ENCODE measurements at regions not wholly inside any gene's neighbourhood (a gene's known extent, or its start where the extent isn't known, plus 50 kb on each side); places are given as distances from the start of the nearest gene placed in this dataset.

DNA sequence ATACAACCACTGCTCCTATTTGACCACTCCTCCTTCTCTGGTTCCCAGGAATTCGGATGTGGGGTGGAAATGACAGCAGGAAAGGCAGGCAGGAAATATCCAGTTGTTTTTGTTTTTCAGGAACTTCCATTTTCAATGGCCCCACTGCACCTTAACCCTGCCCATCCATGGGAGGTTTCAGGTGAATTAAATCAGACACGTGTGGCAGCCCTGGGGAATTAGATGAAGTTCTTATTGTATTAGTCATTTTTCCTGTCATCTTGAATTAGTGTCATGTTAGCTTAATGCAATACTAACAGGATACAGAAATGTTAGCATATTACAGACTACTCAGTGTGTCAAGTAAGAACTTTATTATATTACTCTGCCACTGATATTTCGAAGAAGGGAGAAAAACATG lies 146.4 kb downstream of the CHD9NB start:
- no peak for DNase-seq (ENCODE audit: low spot score)
- intact Hi-C loops (cut with DNase I), result no loop called here

DNA sequence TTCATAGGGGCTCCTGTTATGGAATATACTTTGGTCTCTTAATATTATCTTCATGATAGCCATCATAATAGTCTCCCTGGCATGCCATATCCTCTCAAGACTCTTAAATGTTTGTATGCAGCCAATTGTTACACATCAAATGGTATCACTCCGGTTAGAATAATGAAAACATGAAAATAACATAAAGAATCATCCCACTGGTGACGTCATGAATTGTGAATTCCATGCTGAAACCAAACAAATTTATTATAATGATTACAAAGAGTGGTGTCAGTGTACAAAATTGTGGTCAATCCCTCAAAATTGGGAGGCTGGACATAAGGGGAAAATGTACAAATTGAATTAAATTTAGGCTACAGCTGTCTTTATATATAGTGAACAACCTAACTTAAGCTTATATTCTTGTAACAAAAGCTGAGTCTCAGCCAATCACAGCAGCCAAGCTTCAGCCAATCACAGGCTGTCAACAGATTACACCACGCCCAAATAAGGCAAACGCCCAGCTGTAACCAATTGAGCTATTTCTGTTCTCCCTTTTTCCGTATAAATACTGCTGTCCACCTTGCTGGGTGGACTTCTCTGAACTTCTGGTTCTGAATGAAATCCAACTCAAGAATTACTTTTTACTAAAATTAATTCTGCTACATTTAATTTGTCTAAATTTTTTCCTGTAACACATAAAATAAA lies 156.1 kb downstream of the CHD9NB start:
- intact Hi-C loops (cut with DNase I), result no loop called here
- DNase-seq (ENCODE audit: low spot score), result no peak

DNA sequence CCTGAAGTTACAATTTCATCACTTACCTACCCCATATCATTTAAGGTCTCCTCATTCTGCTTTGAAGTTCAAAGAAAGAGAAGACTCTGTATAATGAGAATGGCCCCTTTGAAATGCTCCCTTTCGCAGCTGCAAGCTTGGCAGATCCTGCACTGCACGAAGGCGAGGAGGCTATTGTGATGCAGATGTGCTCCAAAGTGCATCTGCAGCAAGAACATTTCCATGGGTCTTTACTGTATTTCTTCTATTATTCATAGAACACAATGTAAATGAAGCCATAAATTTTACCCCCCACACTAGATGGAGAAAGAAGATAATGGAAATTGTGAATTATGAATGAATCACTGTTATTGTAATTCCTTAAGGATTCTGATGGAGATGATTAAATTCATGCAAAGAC lies 178.7 kb downstream of the CHD9NB start:
- DNase-seq (ENCODE audit: low spot score), result no peak
- intact Hi-C loops (cut with DNase I), result no loop called here

DNA sequence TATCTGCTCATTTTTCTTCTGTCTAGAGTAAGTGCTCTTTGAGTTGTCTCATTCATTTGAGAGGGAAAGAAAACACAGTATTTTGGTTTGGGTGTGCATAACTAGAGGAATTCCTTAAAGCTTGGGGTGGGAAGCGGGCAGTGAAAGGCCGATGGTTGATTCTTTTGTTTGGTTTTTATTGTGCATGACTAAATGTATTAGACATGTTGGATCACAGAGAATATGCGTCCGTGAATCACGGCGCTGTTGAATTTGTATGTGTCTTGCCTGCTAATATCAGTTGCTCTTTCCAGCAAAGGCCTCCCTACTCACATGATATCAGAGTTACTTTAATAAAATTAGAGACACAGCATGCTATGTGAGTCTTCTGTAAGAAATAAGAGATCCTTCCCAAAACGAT lies 180.0 kb downstream of the CHD9NB start:
- DNase-seq (ENCODE audit: low spot score), result no peak
- intact Hi-C loops (cut with DNase I), result no loop called here

DNA sequence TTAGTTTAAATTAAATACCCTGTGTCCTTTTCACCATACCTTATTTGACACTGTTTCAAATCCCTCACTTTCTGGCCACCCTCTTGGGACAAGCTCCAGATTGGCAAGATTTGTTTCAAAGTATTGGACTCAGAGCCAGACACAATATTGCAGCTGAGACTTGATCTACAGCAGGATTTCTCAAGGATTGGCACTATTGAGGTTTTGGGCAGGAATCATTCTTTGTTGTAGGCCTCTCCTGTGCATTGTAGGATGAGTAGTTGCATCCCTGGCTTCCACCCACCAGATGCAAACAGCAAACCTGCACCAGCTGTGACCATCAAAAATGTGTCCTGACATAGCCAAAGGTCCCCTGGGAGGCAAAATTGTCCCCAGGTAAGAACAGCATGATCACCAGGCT lies 181.2 kb downstream of the CHD9NB start:
- DNase-seq (ENCODE audit: low spot score), result no peak
- intact Hi-C loops (cut with DNase I), result no loop called here

DNA sequence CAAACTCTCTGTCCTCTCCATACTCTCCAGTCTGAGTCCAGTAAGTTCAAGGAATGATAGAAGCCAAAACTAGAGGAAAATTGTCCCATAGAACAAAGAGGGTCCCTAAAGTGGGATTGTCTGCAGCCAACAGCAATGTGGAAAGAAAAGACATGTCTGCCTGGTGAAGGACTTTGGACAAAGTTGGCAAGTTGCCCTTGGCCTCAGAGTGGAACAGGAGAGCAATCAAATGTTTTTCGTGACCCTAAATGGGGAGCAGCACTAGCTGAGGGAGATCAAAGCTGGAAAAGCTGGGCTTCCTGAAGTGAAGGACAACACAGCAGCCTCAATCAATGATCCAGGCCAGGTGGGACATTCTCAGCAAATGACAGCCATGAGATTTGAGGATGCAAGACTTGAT lies 183.5 kb downstream of the CHD9NB start:
- DNase-seq (ENCODE audit: low spot score), result no peak
- intact Hi-C loops (cut with DNase I), result no loop called here

DNA sequence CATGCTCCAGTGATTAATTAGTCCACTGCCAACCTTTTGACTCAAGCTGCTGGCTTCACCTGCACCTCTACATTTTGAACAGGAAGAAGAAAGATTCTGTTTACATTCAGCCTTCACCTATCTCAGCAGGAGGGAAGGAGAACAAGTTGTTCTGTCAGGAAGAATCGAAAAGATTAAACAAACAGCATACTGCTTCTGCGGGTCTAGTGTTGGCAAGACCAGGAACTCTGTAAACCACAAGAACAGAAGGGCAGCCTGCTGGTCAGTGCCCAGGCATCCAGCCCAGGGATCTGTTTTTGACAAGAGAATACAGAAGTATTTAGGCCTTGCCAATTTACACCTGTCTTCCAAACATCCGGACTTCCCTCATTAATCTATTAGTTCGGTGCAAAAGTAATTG lies 189.7 kb downstream of the CHD9NB start:
- intact Hi-C loops (cut with DNase I), result no loop called here
- no peak for DNase-seq (ENCODE audit: low spot score)

DNA sequence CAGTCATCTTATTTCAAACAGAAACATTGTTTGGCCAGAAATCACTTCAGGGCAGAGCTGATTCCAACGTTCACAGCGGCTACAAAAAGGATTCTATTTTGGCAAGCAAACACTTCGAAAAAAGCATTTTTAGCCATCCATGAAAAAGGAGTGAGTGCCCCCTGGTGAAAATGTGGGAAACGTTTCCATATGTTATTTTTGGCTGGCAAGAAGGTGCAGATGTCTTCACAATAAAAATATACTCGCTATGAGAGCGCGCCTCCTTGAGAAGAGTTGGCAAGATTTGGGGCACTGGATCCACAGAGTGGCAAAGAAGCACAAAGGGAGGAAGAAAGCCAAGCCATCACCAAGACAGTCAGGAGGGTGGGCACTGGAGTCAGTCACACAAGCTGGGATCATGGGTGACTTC lies 191.1 kb downstream of the CHD9NB start:
- intact Hi-C loops (cut with DNase I), result no loop called here
- DNase-seq (ENCODE audit: low spot score), result no peak

DNA sequence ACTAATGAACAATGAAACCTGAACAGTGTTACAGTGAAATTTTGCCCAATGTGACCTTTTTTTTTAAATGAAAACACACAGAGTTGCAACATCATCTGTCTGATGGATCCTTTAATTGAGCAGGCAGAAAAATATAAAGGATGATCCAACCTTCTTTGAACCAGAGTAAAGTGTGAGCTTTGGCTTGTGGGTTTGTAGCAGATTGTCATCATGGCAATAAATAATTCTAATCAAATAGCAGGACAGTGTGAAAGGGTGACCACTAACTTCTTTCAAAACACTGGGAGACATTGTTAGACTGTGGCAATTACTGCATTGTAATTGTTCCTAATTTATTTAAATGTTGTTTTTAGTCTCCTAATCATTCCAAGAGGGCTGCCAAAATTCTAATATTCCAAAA lies 197.2 kb downstream of the CHD9NB start:
- intact Hi-C loops (cut with DNase I), result no loop called here
- no peak for DNase-seq (ENCODE audit: low spot score)

DNA sequence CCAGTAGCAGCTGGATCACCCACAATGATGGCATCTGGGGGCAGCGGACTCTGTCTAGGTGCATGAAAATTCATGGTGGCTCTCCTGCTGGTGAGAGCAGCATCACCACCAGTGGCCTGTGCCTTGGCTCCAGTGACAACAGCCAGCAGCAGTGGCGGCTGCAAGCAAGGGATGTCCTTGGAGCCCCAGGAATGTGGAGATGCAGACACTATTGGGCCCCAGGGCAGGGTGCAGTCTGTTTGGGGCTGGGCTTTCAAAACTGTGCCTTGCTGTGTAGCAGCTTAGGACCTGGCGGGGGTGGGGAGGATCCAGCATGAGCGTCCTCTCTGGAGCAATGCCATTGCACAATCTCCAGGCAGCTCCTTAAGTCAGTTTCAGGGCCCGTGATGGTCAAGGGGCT lies 199.7 kb downstream of the CHD9NB start:
- intact Hi-C loops (cut with DNase I), result no loop called here
- peak; percentile 74 for DNase-seq (ENCODE audit: low spot score)

DNA sequence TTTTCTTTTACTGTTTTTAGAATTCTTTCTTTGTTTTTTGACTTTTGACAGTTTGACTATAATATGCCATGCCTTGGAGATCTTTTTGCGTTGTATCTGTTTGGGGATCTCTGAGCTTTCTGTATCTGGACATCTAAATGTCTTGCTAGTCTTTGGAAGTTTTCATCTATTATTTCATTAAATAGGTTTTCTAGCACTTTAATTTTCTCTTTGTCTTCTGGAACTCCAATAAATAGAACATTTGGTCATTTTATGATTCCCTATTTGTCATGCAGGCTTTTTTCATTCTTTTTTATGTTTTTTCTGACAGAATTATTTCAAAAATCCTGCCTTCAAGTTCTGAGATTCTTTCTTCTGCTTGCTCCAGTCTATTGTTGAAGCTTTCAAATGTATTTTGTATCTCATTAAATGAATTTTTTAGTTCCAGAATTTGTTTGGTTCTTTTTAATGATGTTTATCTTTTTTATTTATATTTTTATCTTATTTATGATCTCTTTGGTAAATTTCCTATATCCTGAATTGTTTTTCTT lies 201.4 kb downstream of the CHD9NB start:
- intact Hi-C loops (cut with DNase I), result no loop called here
- no peak for DNase-seq (ENCODE audit: low spot score)

DNA sequence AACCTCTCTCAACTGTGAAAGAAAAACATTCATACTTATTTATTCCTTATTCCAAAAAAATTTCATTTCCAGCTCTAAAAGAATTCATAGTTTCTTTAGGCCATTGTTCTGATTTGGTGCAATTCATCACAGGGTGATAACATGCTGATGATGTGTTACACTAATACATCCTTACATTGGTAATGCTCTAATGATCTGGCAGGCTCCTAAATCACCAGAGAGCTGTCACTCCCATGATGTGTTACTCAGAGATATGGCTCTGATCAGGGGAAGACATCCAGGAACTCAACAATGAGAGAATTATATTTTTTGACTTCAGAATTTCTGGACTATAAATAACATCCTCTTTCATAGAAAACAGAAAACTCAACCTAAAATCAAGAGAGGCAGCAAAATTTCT lies 209.3 kb downstream of the CHD9NB start:
- DNase-seq (ENCODE audit: low spot score), result no peak
- intact Hi-C loops (cut with DNase I), result no loop called here

DNA sequence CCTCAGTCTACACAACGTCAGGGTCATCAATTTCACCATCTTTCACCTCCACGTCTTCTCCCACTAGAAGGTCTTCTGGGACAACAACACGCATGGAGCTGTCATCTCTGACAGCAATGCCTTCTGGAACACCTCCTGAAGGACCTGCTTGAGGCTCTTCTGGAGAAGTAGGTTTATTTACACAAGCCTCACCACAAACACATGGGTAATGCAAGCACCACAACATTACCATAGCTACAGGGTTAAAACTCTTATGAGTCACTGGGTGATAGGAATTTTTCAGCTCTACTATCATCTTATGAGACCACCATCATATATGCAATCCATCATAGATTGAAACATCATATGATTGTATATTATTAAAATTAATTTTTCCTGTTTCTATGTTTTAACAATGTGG lies 215.4 kb downstream of the CHD9NB start:
- no peak for DNase-seq (ENCODE audit: low spot score)
- intact Hi-C loops (cut with DNase I), result no loop called here

DNA sequence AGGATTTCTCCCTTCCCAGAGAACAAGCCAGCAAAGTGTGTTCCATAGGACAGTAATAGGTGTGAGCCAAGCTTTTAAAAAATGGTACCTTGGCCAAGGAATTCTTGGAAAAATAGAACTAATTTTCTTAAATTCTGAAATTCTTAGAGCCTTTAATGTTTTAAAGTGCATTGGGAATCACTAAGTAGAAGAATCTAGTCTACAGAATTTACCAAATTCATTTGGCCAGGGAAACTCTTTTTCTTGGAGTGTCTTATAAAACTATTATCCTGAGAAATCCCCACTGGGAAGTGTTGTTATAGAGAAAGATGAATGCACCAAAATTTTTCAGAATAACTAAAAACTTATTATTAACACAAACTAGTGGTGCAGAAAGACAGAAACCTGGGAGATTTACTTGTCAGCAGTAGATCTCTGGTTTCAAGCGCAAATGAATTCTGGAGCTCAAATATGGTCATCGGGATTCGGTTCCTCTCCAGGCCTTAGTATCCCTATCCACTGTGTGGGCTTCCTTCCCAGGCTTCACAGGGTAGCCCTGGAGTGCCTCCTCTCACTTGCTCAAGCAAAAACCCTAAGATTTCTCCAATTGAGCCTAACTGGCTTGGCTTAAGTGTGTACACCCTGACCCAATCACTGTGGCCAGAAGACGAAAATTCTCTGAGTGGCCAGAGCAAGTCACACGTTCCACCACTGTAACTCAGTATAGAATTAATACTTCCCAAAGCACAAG lies 217.8 kb downstream of the CHD9NB start:
- no peak for DNase-seq (ENCODE audit: low spot score)
- intact Hi-C loops (cut with DNase I), result no loop called here

DNA sequence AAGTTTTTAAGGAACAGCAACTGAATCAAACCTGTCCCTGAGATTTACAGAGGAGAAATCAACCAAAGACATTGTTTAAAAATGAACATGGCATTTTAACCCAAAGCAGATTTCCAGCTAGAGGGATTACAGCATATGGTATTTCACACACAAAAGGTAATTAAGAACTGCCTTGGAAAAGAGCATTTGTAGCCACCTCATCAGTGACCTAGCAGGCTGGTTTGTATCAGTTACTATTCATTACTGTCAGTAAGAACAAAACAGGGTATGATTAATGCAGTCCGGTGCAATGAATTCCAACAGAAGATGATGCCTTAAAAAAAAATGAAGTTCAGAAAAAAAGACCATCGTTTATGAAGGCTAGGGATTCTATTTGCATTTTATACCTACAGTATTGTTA lies 219.9 kb downstream of the CHD9NB start:
- no peak for DNase-seq (ENCODE audit: low spot score)
- intact Hi-C loops (cut with DNase I), result no loop called here

DNA sequence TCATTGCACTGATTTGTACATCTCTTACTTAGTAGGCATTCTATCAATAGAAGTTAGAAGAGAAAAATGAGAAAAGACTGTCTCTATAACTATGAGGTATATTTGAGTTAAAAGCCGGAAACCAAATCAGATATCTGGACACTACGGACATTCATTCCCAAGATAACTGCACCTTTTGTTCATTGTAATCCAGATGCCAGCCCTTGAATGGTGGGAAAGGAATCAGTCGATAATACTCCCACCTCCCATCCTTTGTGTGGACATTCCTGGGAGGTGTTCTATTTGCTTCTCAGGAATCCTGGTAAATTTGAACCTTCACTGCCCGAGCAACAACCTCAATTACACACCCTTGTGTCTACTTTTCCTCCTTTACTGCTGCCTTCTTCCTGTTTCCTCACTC lies 225.2 kb downstream of the CHD9NB start:
- intact Hi-C loops (cut with DNase I), result no loop called here
- no peak for DNase-seq (ENCODE audit: low spot score)

DNA sequence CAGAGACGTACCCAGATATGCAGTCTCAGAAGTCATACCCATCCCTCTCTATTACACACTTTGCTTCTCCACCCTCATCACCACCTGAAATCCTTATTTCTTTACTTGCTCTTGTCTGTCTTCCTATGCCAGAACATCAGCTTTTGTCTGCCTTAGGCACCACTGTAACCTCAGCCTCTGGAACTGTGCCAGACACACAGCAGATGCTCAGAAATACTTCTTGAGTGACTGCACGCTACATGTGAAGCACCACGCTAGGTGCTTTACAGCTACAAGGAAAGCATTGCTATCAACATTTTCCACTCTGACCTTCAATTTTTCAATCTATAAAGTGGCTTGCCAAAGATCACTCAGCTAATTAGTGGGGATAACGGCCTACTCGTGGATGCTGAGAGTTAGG lies 226.8 kb downstream of the CHD9NB start:
- intact Hi-C loops (cut with DNase I), result no loop called here
- no peak for DNase-seq (ENCODE audit: low spot score)

DNA sequence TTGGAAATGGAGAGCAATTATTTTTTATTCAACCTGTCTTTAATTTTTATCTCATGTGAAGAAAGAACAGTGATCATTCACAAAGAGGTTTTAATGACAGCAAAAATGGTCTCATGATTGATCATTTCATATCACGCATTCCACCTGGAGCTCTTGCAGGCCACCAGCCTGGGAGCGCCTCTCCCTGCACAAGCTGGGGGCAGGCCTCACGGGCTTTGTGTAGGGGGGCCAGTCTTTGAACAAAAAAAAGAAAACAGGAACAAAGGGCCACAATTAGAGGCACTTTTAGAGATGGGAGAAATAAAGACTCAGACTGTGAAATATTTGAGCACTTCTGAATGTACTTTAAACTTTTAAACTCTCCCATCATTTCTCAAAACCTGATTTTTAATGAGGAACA lies 232.9 kb downstream of the CHD9NB start:
- DNase-seq (ENCODE audit: low spot score), result no peak
- intact Hi-C loops (cut with DNase I), result no loop called here

DNA sequence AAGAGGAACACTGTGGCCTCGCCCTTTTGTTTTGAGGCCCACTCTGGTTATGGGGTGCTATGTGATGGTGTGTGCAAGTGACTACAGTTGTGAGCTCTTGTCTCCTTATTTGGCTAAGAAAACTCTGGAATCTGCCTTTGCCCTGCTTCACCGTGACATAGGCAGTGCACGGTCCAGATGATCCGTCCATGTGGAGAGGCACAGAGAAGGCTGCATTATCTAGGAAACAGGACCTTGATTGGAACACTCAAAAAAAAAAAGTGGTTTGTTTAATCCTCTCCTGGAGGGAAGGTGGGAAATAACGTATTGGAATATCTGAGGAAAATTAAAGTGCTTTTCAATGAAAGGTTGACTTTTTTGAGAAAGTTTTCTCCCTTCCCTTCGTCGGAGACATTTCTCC lies 233.3 kb downstream of the CHD9NB start:
- intact Hi-C loops (cut with DNase I), result no loop called here

DNA sequence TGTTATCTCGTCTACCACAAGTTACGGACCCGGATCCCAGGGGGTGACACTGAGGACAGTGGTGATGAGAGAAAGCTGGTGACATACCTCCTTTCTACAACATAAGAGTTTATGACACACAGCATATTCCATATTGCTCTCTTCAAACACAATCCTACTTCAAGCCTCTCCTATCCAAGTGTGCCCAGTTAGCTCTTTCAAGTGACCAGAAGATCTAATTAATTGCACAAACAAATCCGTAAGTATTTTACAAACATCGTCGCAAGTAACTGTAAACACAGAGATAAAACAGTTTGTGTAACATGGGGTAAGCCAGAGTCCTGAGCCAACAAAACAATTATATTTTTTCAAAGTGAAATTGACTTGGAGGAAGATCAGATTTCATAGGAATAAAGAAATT lies 235.0 kb downstream of the CHD9NB start:
- DNase-seq (ENCODE audit: low spot score), result no peak
- intact Hi-C loops (cut with DNase I), result no loop called here

More for the DNA sequence above, 233.3 kb downstream of the CHD9NB start:
- DNase-seq (ENCODE audit: low spot score), result no peak

DNA sequence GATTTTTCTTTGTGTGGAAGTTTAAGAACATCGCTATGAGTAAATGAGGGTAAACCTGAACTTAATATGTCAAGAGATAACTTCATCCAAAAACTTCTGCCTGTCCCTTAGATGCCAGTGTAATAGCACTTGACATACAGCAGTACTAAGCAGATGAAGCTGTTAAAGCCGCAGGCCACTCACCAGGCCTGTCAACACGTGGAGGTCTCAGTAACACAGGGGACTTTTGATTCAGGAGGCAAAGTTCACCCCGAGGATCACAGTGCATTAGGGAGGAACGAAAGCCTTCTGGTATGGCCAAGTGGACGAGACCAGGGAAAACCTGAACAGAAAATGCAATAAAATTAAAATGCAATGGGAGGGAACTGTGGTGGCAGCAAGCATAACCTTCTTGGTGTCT lies 235.7 kb downstream of the CHD9NB start:
- intact Hi-C loops (cut with DNase I), result no loop called here
- DNase-seq (ENCODE audit: low spot score), result no peak
